B cell (primary cell): ENCODE measurements at regions not wholly inside any gene's neighbourhood (a gene's known extent, or its start where the extent isn't known, plus 50 kb on each side); places are given as distances from the start of the nearest gene placed in this dataset.

Experiments used
- ATAC-seq: fragments of 200-7000 bp; cut with Tn5 transposase; one replicate; pipeline ENCODE4 v1.10.0; 2021; ENCODE audit warnings: low read depth, mild to moderate bottlenecking, moderate number of reproducible peaks, moderate library complexity
- CTCF ChIA-PET: fragments of 350-600 bp; sonication (Branson Sonifier 250); formaldehyde crosslinking; loops from one replicate; lab custom pipeline; 2021; ENCODE audit warnings: antibody characterized with exemption, inconsistent platforms; lab: Charles Lee
- POLR2A ChIA-PET: fragments of 350-600 bp; sonication (Branson Sonifier 250); formaldehyde crosslinking; loops from one replicate; lab custom pipeline; 2021; ENCODE audit warnings: antibody characterized with exemption; lab: Charles Lee
- DNase-seq: peaks from one replicate; pipeline ENCODE4 v3.0.0; 2013
- H2AFZ ChIP-seq: 2 replicates; pipeline ENCODE4 v1.6.1; 2012; ENCODE audit warnings: mild to moderate bottlenecking, low read depth, low read length; ENCODE audit not compliant: insufficient read depth, poor library complexity, severe bottlenecking
- H3K27ac ChIP-seq, 2 donors: 1 replicate in 1 of 2; 2 replicates in 1 of 2; pipeline ENCODE4 v1.5.1; 2012 to 2013; ENCODE audit warnings: low read length in 2 of 2, mild to moderate bottlenecking in 2 of 2, moderate library complexity in 1 of 2
- H3K27me3 ChIP-seq, 4 experiments: fragments of 200-600 bp in 1 of 4; sonication (generic) in 1 of 4; replicated peaks in 1 of 4; 1 replicate in 2 of 4; 2 replicates in 2 of 4; pipeline versions ENCODE4 v1.6.1 to v1.7.0; 2013 to 2016; ENCODE audit warnings: low read length in 3 of 4, mild to moderate bottlenecking in 2 of 4, mixed read lengths in 1 of 4, moderate library complexity in 1 of 4; ENCODE audit not compliant: insufficient read depth in 4 of 4, control insufficient read depth in 3 of 4; ENCODE audit errors: control extremely low read depth in 1 of 4
- H3K36me3 ChIP-seq, 2 experiments: replicated peaks in 1 of 2; 1 replicate in 1 of 2; 2 replicates in 1 of 2; pipeline versions ENCODE4 v1.6.1 to v1.7.1; 2013; ENCODE audit warnings: low read length in 1 of 2; ENCODE audit not compliant: insufficient read depth in 2 of 2, control insufficient read depth in 1 of 2; ENCODE audit errors: control extremely low read depth in 1 of 2, extremely low read depth in 1 of 2
- H3K4me1 ChIP-seq, 2 donors: fragments of 200-600 bp in 1 of 2; sonication (generic) in 1 of 2; 1 replicate in 1 of 2; 2 replicates in 1 of 2; pipeline versions ENCODE4 v1.5.1 to v1.6.1; 2013 to 2017; ENCODE audit warnings: low read length in 2 of 2; ENCODE audit not compliant: control insufficient read depth in 2 of 2, insufficient read depth in 2 of 2
- H3K4me2 ChIP-seq: replicated peaks from 2 replicates; pipeline ENCODE3; 2012; ENCODE audit warnings: mild to moderate bottlenecking, low read depth, low read length; ENCODE audit not compliant: poor library complexity, severe bottlenecking
- H3K4me3 ChIP-seq, 5 experiments: fragments of 200-600 bp in 1 of 5; sonication (generic) in 1 of 5; 1 replicate in 3 of 5; 2 replicates in 2 of 5; pipeline versions ENCODE4 v1.5.1 to v1.7.0; 2011 to 2016; ENCODE audit warnings: low read length in 4 of 5, mild to moderate bottlenecking in 4 of 5, low read depth in 2 of 5, control low read depth in 1 of 5, moderate library complexity in 1 of 5; ENCODE audit not compliant: insufficient read depth in 1 of 5; ENCODE audit errors: control extremely low read depth in 1 of 5, extremely low read depth in 1 of 5
- H3K79me2 ChIP-seq: fragments of 200-600 bp; sonication (generic); one replicate; pipeline ENCODE4 v1.6.0; 2016; ENCODE audit warnings: low read length; ENCODE audit not compliant: control insufficient read depth, insufficient read depth
- H3K9ac ChIP-seq: fragments of 200-600 bp; sonication (generic); 2 replicates; pipeline ENCODE4 v1.6.1; 2017; ENCODE audit warnings: mild to moderate bottlenecking, low read length, moderate library complexity
- H3K9me3 ChIP-seq, 3 donors: one replicate each; pipeline versions ENCODE4 v1.6.1 to v1.7.1; 2013; ENCODE audit warnings: low read length in 2 of 3; ENCODE audit not compliant: control insufficient read depth in 2 of 3, insufficient read depth in 1 of 3; ENCODE audit errors: control extremely low read depth in 1 of 3
- H4K20me1 ChIP-seq: 2 replicates; pipeline ENCODE4 v1.6.0; 2012; ENCODE audit warnings: mild to moderate bottlenecking, low read length; ENCODE audit not compliant: insufficient read depth, control insufficient read depth, poor library complexity, severe bottlenecking
- H3K27ac Mint-ChIP-seq: one replicate; pipeline ENCODE4 v1.8.0; 2021; ENCODE audit warnings: mixed read lengths
- H3K27me3 Mint-ChIP-seq: one replicate; pipeline ENCODE4 v1.8.0; 2021; ENCODE audit warnings: mixed read lengths
- H3K4me1 Mint-ChIP-seq: one replicate; pipeline ENCODE4 v1.8.0; 2021; ENCODE audit warnings: mixed read lengths
- H3K4me3 Mint-ChIP-seq: one replicate; pipeline ENCODE4 v1.8.0; 2021; ENCODE audit warnings: mixed read lengths
- H3K9me3 Mint-ChIP-seq: one replicate; pipeline ENCODE4 v1.8.0; 2022; ENCODE audit warnings: mixed read lengths; ENCODE audit not compliant: insufficient read depth
- EZH2 ChIP-seq: IDR thresholded peaks from 2 replicates; pipeline ENCODE4 v1.6.1; 2012; ENCODE audit warnings: borderline replicate concordance, low read depth, mild to moderate bottlenecking, moderate library complexity, low read length; ENCODE audit not compliant: insufficient read depth, poor library complexity, severe bottlenecking
- WGBS: methylation state at CpG from one replicate; pipeline ENCODE4 v1.1.5; 2013; ENCODE audit warnings: missing lambda C conversion rate; ENCODE audit not compliant: insufficient coverage; 5-methylcytosine and 5-hydroxymethylcytosine counted together
- intact Hi-C: fragments of 100-400 bp; cut with micrococcal nuclease; formaldehyde crosslinking; loops from one replicate; pipeline ENCODE4 v1.10.0; 2022
- TF ChIP-seq, protein P1 (sequence below): fragments of 200-600 bp; IDR thresholded peaks from one replicate; pipeline ENCODE4 v1.8.0; 2022; ENCODE audit warnings: antibody characterized with exemption, mild to moderate bottlenecking

DNA sequence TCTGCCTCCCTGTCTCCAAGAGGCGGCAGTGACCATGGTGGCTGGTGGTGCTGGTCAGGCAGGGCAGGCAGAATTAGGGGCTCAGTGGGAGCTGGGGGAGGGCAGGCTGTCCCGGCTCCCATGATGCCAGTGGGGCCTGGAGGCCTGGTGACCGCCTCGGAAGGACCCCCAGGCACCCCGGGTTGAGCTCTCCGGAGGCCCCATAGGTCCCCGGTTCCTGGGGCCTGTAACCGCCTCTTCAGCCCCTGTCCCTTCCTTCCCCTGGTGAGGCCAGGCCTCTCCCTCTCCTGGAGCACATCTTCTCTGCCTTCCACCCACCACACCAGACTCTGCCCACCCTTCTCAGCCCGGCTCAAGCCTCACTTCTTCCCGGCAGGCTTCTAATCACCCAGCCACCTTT is 117.7 kb upstream of the GSC start:
- no peaks in the 10 kb centered on the region for H3K4me1 ChIP-seq
- H2AFZ ChIP-seq = no peak overlapping the region
- no peaks in the 10 kb centered on the region for H3K27me3 ChIP-seq
- H3K36me3 ChIP-seq = no peaks in the 10 kb centered on the region
- Mint-ChIP-seq H3K9me3 (no peaks in the 10 kb centered on the region), H3K27me3 (peaks cover 3% of the 10 kb centered on the region), H3K27ac (no peak overlapping the region), H3K4me3 (no peak overlapping the region), H3K4me1 (no peaks in the 10 kb centered on the region)
- H4K20me1 ChIP-seq = no peaks in the 10 kb centered on the region
- H3K9ac ChIP-seq = no peak overlapping the region
- CTCF ChIA-PET = no interaction called here
- ATAC-seq (no peak), DNase-seq (no peak)
- H3K9me3 ChIP-seq = peaks cover 0 to 7% (median 0%) of the 10 kb centered on the region in 3 donors
- intact Hi-C loops = no loop called here
- no peak for TF ChIP-seq EZH2
- TF ChIP-seq, protein P1, sequence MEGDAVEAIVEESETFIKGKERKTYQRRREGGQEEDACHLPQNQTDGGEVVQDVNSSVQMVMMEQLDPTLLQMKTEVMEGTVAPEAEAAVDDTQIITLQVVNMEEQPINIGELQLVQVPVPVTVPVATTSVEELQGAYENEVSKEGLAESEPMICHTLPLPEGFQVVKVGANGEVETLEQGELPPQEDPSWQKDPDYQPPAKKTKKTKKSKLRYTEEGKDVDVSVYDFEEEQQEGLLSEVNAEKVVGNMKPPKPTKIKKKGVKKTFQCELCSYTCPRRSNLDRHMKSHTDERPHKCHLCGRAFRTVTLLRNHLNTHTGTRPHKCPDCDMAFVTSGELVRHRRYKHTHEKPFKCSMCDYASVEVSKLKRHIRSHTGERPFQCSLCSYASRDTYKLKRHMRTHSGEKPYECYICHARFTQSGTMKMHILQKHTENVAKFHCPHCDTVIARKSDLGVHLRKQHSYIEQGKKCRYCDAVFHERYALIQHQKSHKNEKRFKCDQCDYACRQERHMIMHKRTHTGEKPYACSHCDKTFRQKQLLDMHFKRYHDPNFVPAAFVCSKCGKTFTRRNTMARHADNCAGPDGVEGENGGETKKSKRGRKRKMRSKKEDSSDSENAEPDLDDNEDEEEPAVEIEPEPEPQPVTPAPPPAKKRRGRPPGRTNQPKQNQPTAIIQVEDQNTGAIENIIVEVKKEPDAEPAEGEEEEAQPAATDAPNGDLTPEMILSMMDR = no peak
- H3K4me2 ChIP-seq = no peak overlapping the region
- 82% methylated on average over 10 of the region's 10 CpGs for WGBS
- no peak overlapping the region for H3K4me3 ChIP-seq
- POLR2A ChIA-PET = no interaction called here
- no peaks in the 10 kb centered on the region for H3K79me2 ChIP-seq
- H3K27ac ChIP-seq = no peak overlapping the region

DNA sequence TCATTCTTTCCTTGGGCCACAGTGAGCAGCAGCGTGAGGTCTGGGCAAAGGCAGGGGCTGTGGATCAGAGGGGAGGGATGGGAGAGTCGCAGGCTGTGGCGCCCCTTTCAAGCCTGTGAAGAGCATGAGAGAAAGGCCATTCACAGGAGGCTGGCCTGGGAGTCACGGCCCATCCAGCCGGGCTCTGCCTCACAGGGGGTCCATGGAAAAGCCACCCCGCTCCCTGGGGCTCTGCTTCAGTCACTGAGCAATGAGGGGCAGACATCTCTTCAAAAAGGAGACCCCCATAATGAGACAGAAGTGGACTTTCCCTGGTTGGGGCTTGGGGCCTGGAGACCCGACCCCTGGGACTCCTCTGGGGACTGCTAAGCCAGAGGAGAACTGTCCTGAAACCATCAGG is 117.0 kb upstream of the GSC start:
- Histone ChIP-seq H3K9me3 (peaks cover 0 to 7% (median 0%) of the 10 kb centered on the region in 3 donors), H3K4me2 (no peak overlapping the region), H2AFZ (no peak overlapping the region), H3K79me2 (no peaks in the 10 kb centered on the region), H3K4me3 (no peak overlapping the region), H3K36me3 (no peaks in the 10 kb centered on the region), H3K27ac (no peak overlapping the region), H3K9ac (no peak overlapping the region), H4K20me1 (no peaks in the 10 kb centered on the region), H3K4me1 (no peaks in the 10 kb centered on the region), H3K27me3 (no peaks in the 10 kb centered on the region)
- Mint-ChIP-seq H3K9me3 (peaks cover 3% of the 10 kb centered on the region), H3K27ac (no peak overlapping the region), H3K27me3 (peaks cover 7% of the 10 kb centered on the region), H3K4me1 (no peaks in the 10 kb centered on the region), H3K4me3 (no peak overlapping the region)
- DNase-seq (no peak), ATAC-seq (no peak)
- ChIA-PET POLR2A (no interaction called here), CTCF (no interaction called here)
- no peak for TF ChIP-seq EZH2
- TF ChIP-seq, protein P1 = no peak
- intact Hi-C loops = no loop called here
- 78% methylated on average over 6 of the region's 7 CpGs for WGBS
